H9 (cell line): ENCODE measurements at regions not wholly inside any gene's neighbourhood (a gene's known extent, or its start where the extent isn't known, plus 50 kb on each side); places are given as distances from the start of the nearest gene placed in this dataset.

ENCODE experiments used
- DNase-seq: peaks from one replicate; pipeline ENCODE4 v3.0.0-alpha.2; 2017
- H2AFZ ChIP-seq: one replicate; pipeline ENCODE4 v1.6.1; 2013; ENCODE audit warnings: mild to moderate bottlenecking, low read length, control low read depth, moderate library complexity
- H2AK5ac ChIP-seq: 2 replicates; pipeline ENCODE4 v1.6.1; 2013; ENCODE audit warnings: low read length, control low read depth, mixed read lengths; ENCODE audit not compliant: insufficient read length
- H2BK120ac ChIP-seq: one replicate; pipeline ENCODE4 v1.6.1; 2013; ENCODE audit warnings: low read depth, mild to moderate bottlenecking, low read length, control low read depth, inconsistent platforms; ENCODE audit not compliant: poor library complexity, severe bottlenecking
- H2BK12ac ChIP-seq: 2 replicates; pipeline ENCODE4 v1.6.1; 2013; ENCODE audit warnings: low read length, control low read depth, mixed read lengths, low read depth; ENCODE audit not compliant: insufficient read length
- H2BK15ac ChIP-seq: 2 replicates; pipeline ENCODE4 v1.6.1; 2013; ENCODE audit warnings: low read depth, low read length, control low read depth
- H2BK20ac ChIP-seq: one replicate; pipeline ENCODE4 v1.6.1; 2013; ENCODE audit warnings: low read depth, mild to moderate bottlenecking, low read length, control low read depth, inconsistent platforms; ENCODE audit not compliant: poor library complexity, severe bottlenecking
- H2BK5ac ChIP-seq: 2 replicates; pipeline ENCODE4 v1.6.1; 2013; ENCODE audit warnings: low read length, control low read depth, mixed read lengths; ENCODE audit not compliant: insufficient read length
- H3K14ac ChIP-seq: 2 replicates; pipeline ENCODE4 v1.6.1; 2013; ENCODE audit warnings: low read length, control low read depth; ENCODE audit not compliant: insufficient read depth
- H3K18ac ChIP-seq: 2 replicates; pipeline ENCODE4 v1.6.1; 2013; ENCODE audit warnings: low read depth, mild to moderate bottlenecking, mixed read lengths, low read length, control low read depth; ENCODE audit not compliant: insufficient read length
- H3K23ac ChIP-seq: 2 replicates; pipeline ENCODE4 v1.6.1; 2013; ENCODE audit warnings: low read length, control low read depth, mixed read lengths, low read depth; ENCODE audit not compliant: insufficient read length
- H3K23me2 ChIP-seq: 2 replicates; pipeline ENCODE4 v1.6.1; 2013; ENCODE audit warnings: low read depth, mild to moderate bottlenecking, mixed read lengths, low read length, control low read depth; ENCODE audit not compliant: insufficient read length, poor library complexity, severe bottlenecking
- H3K27ac ChIP-seq: 2 replicates; pipeline ENCODE4 v1.5.1; 2013; ENCODE audit warnings: low read length, control low read depth, mixed read lengths, low read depth; ENCODE audit not compliant: insufficient read length
- H3K27me3 ChIP-seq: 2 replicates; pipeline ENCODE4 v1.6.1; 2013; ENCODE audit warnings: low read length, control low read depth, inconsistent platforms; ENCODE audit not compliant: insufficient read depth
- H3K4ac ChIP-seq: 2 replicates; pipeline ENCODE4 v1.6.1; 2013; ENCODE audit warnings: low read depth, mild to moderate bottlenecking, control low read depth, inconsistent platforms, low read length, moderate library complexity
- H3K4me1 ChIP-seq: 2 replicates; pipeline ENCODE4 v1.6.1; 2013; ENCODE audit warnings: low read length, control low read depth, inconsistent platforms; ENCODE audit not compliant: insufficient read depth
- H3K4me2 ChIP-seq: 2 replicates; pipeline ENCODE4 v1.6.1; 2013; ENCODE audit warnings: low read length, control low read depth, mixed read lengths; ENCODE audit not compliant: insufficient read length, insufficient read depth
- H3K56ac ChIP-seq: 2 replicates; pipeline ENCODE4 v1.6.1; 2013; ENCODE audit warnings: low read depth, mild to moderate bottlenecking, mixed read lengths, low read length, control low read depth; ENCODE audit not compliant: insufficient read length
- H3K79me1 ChIP-seq: 2 replicates; pipeline ENCODE4 v1.6.1; 2013; ENCODE audit warnings: low read depth, mild to moderate bottlenecking, moderate library complexity, low read length, control low read depth, inconsistent platforms; ENCODE audit not compliant: insufficient read depth, poor library complexity, severe bottlenecking
- H3K79me2 ChIP-seq: 2 replicates; pipeline ENCODE4 v1.6.1; 2013; ENCODE audit warnings: low read length, control low read depth, inconsistent platforms; ENCODE audit not compliant: insufficient read depth
- H3K9ac ChIP-seq: 2 replicates; pipeline ENCODE4 v1.6.1; 2013; ENCODE audit warnings: low read length, control low read depth, mixed read lengths; ENCODE audit not compliant: insufficient read length; ENCODE audit errors: extremely low read depth
- H3K9me3 ChIP-seq: one replicate; pipeline ENCODE4 v1.6.1; 2013; ENCODE audit warnings: low read depth, low read length, inconsistent platforms; ENCODE audit not compliant: control insufficient read depth
- H3T11ph ChIP-seq: one replicate; pipeline ENCODE4 v1.6.1; 2013; ENCODE audit warnings: mild to moderate bottlenecking, low read length, control low read depth, inconsistent platforms
- H4K20me1 ChIP-seq: one replicate; pipeline ENCODE4 v1.6.1; 2013; ENCODE audit not compliant: control insufficient read depth, insufficient read length, insufficient read depth
- H4K5ac ChIP-seq: 2 replicates; pipeline ENCODE4 v1.6.1; 2013; ENCODE audit warnings: low read depth, mild to moderate bottlenecking, mixed read lengths, low read length, control low read depth; ENCODE audit not compliant: insufficient read length
- H4K8ac ChIP-seq: replicated peaks from 2 replicates; pipeline ENCODE4 v1.6.1; 2013; ENCODE audit warnings: low read length, control low read depth, mixed read lengths, low read depth; ENCODE audit not compliant: insufficient read length
- H4K91ac ChIP-seq: 2 replicates; pipeline ENCODE4 v1.6.1; 2013; ENCODE audit warnings: low read depth, mild to moderate bottlenecking, moderate library complexity, mixed read lengths, low read length, control low read depth; ENCODE audit not compliant: insufficient read length
- H3K27ac Mint-ChIP-seq, 3 experiments: 2 replicates in 2 of 3; 3 replicates in 1 of 3; pipeline ENCODE4 v1.8.0; 2020 to 2021; ENCODE audit warnings: mixed read lengths in 3 of 3, mild to moderate bottlenecking in 1 of 3, moderate library complexity in 1 of 3
- H3K27me3 Mint-ChIP-seq: 2 replicates; pipeline ENCODE4 v1.8.0; 2021; ENCODE audit warnings: low read depth, mild to moderate bottlenecking, moderate library complexity, mixed read lengths
- H3K36me3 Mint-ChIP-seq, 3 experiments: 2 replicates in 2 of 3; 3 replicates in 1 of 3; pipeline ENCODE4 v1.8.0; 2020 to 2021; ENCODE audit warnings: low read depth in 3 of 3, mixed read lengths in 3 of 3; ENCODE audit not compliant: insufficient read depth in 1 of 3
- H3K4me1 Mint-ChIP-seq, 2 experiments: 2 replicates each; pipeline ENCODE4 v1.8.0; 2020; ENCODE audit warnings: mixed read lengths in 2 of 2
- H3K4me3 Mint-ChIP-seq, 2 experiments: 2 replicates in 1 of 2; 3 replicates in 1 of 2; pipeline ENCODE4 v1.8.0; 2020 to 2021; ENCODE audit warnings: mild to moderate bottlenecking in 2 of 2, mixed read lengths in 2 of 2, moderate library complexity in 1 of 2
- H3K9me3 Mint-ChIP-seq, 2 experiments: 2 replicates in 1 of 2; 3 replicates in 1 of 2; pipeline ENCODE4 v1.8.0; 2020; ENCODE audit warnings: mild to moderate bottlenecking in 2 of 2, mixed read lengths in 2 of 2, moderate library complexity in 1 of 2
- WGBS: extraction: QIAGEN DNeasy Blood & Tissue Kit; methylation state at CpG from one replicate; pipeline ENCODE4 v1.1.7; 2013; ENCODE audit warnings: missing lambda C conversion rate, low lambda C conversion rate, mixed read lengths; ENCODE audit not compliant: insufficient read length; ENCODE audit errors: extremely low coverage; 5-methylcytosine and 5-hydroxymethylcytosine counted together
- TF ChIP-seq, protein P1 (sequence below): fragments of 200-600 bp; sonication (generic); conservative IDR thresholded peaks from 3 replicates; pipeline ENCODE4 v1.8.0; 2021; ENCODE audit warnings: antibody characterized with exemption, mild to moderate bottlenecking

- Histone ChIP-seq H3K4ac (no peak overlapping the region), H3K79me1 (no peaks in the 10 kb centered on the region), H3K18ac (no peak overlapping the region), H2BK120ac (no peak overlapping the region), H2BK12ac (no peak overlapping the region), H3T11ph (no peak overlapping the region), H3K23me2 (no peaks in the 10 kb centered on the region), H3K27ac (no peak overlapping the region), H4K8ac (no peak overlapping the region), H3K9ac (no peak overlapping the region), H2AFZ (no peak overlapping the region), H2BK20ac (no peak overlapping the region), H3K56ac (no peak overlapping the region), H3K23ac (no peak overlapping the region), H3K79me2 (no peaks in the 10 kb centered on the region), H3K14ac (no peak overlapping the region), H4K91ac (no peak overlapping the region), H3K9me3 (no peaks in the 10 kb centered on the region), H4K20me1 (no peaks in the 10 kb centered on the region), H2AK5ac (no peak overlapping the region), H3K4me2 (no peak overlapping the region), H2BK15ac (no peak overlapping the region), H3K27me3 (no peaks in the 10 kb centered on the region), H4K5ac (no peak overlapping the region), H3K4me1 (no peaks in the 10 kb centered on the region), H2BK5ac (no peak overlapping the region)
- TF ChIP-seq, protein P1, sequence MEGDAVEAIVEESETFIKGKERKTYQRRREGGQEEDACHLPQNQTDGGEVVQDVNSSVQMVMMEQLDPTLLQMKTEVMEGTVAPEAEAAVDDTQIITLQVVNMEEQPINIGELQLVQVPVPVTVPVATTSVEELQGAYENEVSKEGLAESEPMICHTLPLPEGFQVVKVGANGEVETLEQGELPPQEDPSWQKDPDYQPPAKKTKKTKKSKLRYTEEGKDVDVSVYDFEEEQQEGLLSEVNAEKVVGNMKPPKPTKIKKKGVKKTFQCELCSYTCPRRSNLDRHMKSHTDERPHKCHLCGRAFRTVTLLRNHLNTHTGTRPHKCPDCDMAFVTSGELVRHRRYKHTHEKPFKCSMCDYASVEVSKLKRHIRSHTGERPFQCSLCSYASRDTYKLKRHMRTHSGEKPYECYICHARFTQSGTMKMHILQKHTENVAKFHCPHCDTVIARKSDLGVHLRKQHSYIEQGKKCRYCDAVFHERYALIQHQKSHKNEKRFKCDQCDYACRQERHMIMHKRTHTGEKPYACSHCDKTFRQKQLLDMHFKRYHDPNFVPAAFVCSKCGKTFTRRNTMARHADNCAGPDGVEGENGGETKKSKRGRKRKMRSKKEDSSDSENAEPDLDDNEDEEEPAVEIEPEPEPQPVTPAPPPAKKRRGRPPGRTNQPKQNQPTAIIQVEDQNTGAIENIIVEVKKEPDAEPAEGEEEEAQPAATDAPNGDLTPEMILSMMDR, result no peak
- Mint-ChIP-seq H3K4me1 (no peaks in the 10 kb centered on the region), H3K4me3 (no peak overlapping the region), H3K27ac (no peak overlapping the region), H3K36me3 (no peaks in the 10 kb centered on the region; a peak in 1 of 7 replicates), H3K27me3 (no peaks in the 10 kb centered on the region; the same call in 1 of the 2 replicates), H3K9me3 (no peaks in the 10 kb centered on the region)
- no CpG with 5 or more reads among the region's 6 CpGs for WGBS
- DNase-seq, result no peak
These were observed 95.6 kb upstream of the ANKH start for GRCh38 chr5:14967166-14967565.
